DMS53 treated with DMSO at 0.1 percent for 48 hours (cell line): ENCODE measurements at regions not wholly inside any gene's neighbourhood (a gene's known extent, or its start where the extent isn't known, plus 50 kb on each side); places are given as distances from the start of the nearest gene placed in this dataset.

Experiments
- DNase-seq: peaks from one replicate; lab custom pipeline; 2025; ENCODE audit not compliant: unreplicated experiment; lab: John Stamatoyannopoulos, UW

GRCh38 chr6:54786154-54786553 lies 60.4 kb upstream of the FAM83B start:
- DNase-seq = no peak

- DNase-seq = no peak
Measured at GRCh38 chr6:54787825-54788224, 58.7 kb upstream of the FAM83B start.
